ENCODE measurements at regions not wholly inside any gene's neighbourhood (a gene's known extent, or its start where the extent isn't known, plus 50 kb on each side); places are given as distances from the start of the nearest gene placed in this dataset.
"Not testable (repeated sequence)": the region's sequence is repeated elsewhere in the genome, so short reads cannot be mapped to it uniquely, and the experiment has no call there.

DNA sequence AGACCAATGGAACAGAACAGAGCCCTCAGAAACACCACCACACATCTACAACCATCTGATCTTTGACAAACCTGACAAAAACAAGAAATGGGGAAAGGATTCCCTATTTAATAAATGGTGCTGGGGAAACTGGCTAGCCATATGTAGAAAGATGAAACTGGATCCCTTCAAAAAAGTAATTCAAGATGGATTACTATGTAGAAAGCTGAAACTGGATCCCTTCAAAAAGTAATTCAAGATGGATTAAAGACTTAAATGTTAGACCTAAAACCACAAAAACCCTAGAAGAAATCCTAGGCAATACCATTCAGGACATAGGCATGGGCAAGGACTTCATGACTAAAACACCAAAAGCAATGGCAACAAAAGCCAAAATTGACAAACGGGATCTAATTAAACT lies 221.6 kb upstream of the EDNRA start:
- not testable (repeated sequence) for H4K8ac ChIP-seq (replicated peaks; ENCODE audit: insufficient read length, low read depth, low read length); H3T11ph ChIP-seq (ENCODE audit: low read length); H4K91ac ChIP-seq (ENCODE audit: insufficient read length, low read depth, low read length); H3K9me3 ChIP-seq (ENCODE audit: control insufficient read depth, low read depth, low read length); H2AFZ ChIP-seq (ENCODE audit: low read length); H2BK15ac ChIP-seq (ENCODE audit: low read depth, low read length); H2AK5ac ChIP-seq (ENCODE audit: insufficient read length, low read length); H3K9ac ChIP-seq (ENCODE audit: extremely low read depth, insufficient read length, low read length); H3K27ac ChIP-seq (ENCODE audit: insufficient read length, low read depth, low read length); DNase-seq; H3K4me2 ChIP-seq (ENCODE audit: insufficient read depth, insufficient read length, low read length); H2BK120ac ChIP-seq (ENCODE audit: low read depth, low read length, poor library complexity, severe bottlenecking); H3K27me3 Mint-ChIP-seq (ENCODE audit: low read depth); H3K79me1 ChIP-seq (ENCODE audit: insufficient read depth, low read depth, low read length, poor library complexity, severe bottlenecking); H3K27ac Mint-ChIP-seq; H3K79me2 ChIP-seq (ENCODE audit: insufficient read depth, low read length); H3K56ac ChIP-seq (ENCODE audit: insufficient read length, low read depth, low read length); H2BK12ac ChIP-seq (ENCODE audit: insufficient read length, low read depth, low read length); H4K20me1 ChIP-seq (ENCODE audit: control insufficient read depth, insufficient read depth, insufficient read length); H3K27me3 ChIP-seq (ENCODE audit: insufficient read depth, low read length); H2BK20ac ChIP-seq (ENCODE audit: low read depth, low read length, poor library complexity, severe bottlenecking); H3K4ac ChIP-seq (ENCODE audit: low read depth, low read length); H3K4me1 ChIP-seq (ENCODE audit: insufficient read depth, low read length); H3K23ac ChIP-seq (ENCODE audit: insufficient read length, low read depth, low read length); H3K36me3 Mint-ChIP-seq (ENCODE audit: insufficient read depth in 1 of 3, low read depth in 3 of 3); H3K18ac ChIP-seq (ENCODE audit: insufficient read length, low read depth, low read length); H3K14ac ChIP-seq (ENCODE audit: insufficient read depth, low read length); H2BK5ac ChIP-seq (ENCODE audit: insufficient read length, low read length); H4K5ac ChIP-seq (ENCODE audit: insufficient read length, low read depth, low read length); H3K23me2 ChIP-seq (ENCODE audit: insufficient read length, low read depth, low read length, poor library complexity, severe bottlenecking); H3K4me3 Mint-ChIP-seq; H3K4me1 Mint-ChIP-seq
- WGBS (ENCODE audit: extremely low coverage, insufficient read length, low lambda C conversion rate) = no CpG with 5 or more reads among the region's 1 CpG
- H3K9me3 Mint-ChIP-seq = peaks cover 11 to 18% of the 10 kb centered on the region in 2 experiments; a peak in 4 of 5 replicates

Measured in H9 (cell line).